H9 (cell line): ENCODE measurements at regions not wholly inside any gene's neighbourhood (a gene's known extent, or its start where the extent isn't known, plus 50 kb on each side); places are given as distances from the start of the nearest gene placed in this dataset.

Source experiments
- DNase-seq: peaks from one replicate; pipeline ENCODE4 v3.0.0-alpha.2; 2017
- H2AFZ ChIP-seq: one replicate; pipeline ENCODE4 v1.6.1; 2013; ENCODE audit warnings: mild to moderate bottlenecking, low read length, control low read depth, moderate library complexity
- H2AK5ac ChIP-seq: 2 replicates; pipeline ENCODE4 v1.6.1; 2013; ENCODE audit warnings: low read length, control low read depth, mixed read lengths; ENCODE audit not compliant: insufficient read length
- H2BK120ac ChIP-seq: one replicate; pipeline ENCODE4 v1.6.1; 2013; ENCODE audit warnings: low read depth, mild to moderate bottlenecking, low read length, control low read depth, inconsistent platforms; ENCODE audit not compliant: poor library complexity, severe bottlenecking
- H2BK12ac ChIP-seq: 2 replicates; pipeline ENCODE4 v1.6.1; 2013; ENCODE audit warnings: low read length, control low read depth, mixed read lengths, low read depth; ENCODE audit not compliant: insufficient read length
- H2BK15ac ChIP-seq: 2 replicates; pipeline ENCODE4 v1.6.1; 2013; ENCODE audit warnings: low read depth, low read length, control low read depth
- H2BK20ac ChIP-seq: one replicate; pipeline ENCODE4 v1.6.1; 2013; ENCODE audit warnings: low read depth, mild to moderate bottlenecking, low read length, control low read depth, inconsistent platforms; ENCODE audit not compliant: poor library complexity, severe bottlenecking
- H2BK5ac ChIP-seq: 2 replicates; pipeline ENCODE4 v1.6.1; 2013; ENCODE audit warnings: low read length, control low read depth, mixed read lengths; ENCODE audit not compliant: insufficient read length
- H3K14ac ChIP-seq: 2 replicates; pipeline ENCODE4 v1.6.1; 2013; ENCODE audit warnings: low read length, control low read depth; ENCODE audit not compliant: insufficient read depth
- H3K18ac ChIP-seq: 2 replicates; pipeline ENCODE4 v1.6.1; 2013; ENCODE audit warnings: low read depth, mild to moderate bottlenecking, mixed read lengths, low read length, control low read depth; ENCODE audit not compliant: insufficient read length
- H3K23ac ChIP-seq: 2 replicates; pipeline ENCODE4 v1.6.1; 2013; ENCODE audit warnings: low read length, control low read depth, mixed read lengths, low read depth; ENCODE audit not compliant: insufficient read length
- H3K23me2 ChIP-seq: 2 replicates; pipeline ENCODE4 v1.6.1; 2013; ENCODE audit warnings: low read depth, mild to moderate bottlenecking, mixed read lengths, low read length, control low read depth; ENCODE audit not compliant: insufficient read length, poor library complexity, severe bottlenecking
- H3K27ac ChIP-seq: 2 replicates; pipeline ENCODE4 v1.5.1; 2013; ENCODE audit warnings: low read length, control low read depth, mixed read lengths, low read depth; ENCODE audit not compliant: insufficient read length
- H3K27me3 ChIP-seq: 2 replicates; pipeline ENCODE4 v1.6.1; 2013; ENCODE audit warnings: low read length, control low read depth, inconsistent platforms; ENCODE audit not compliant: insufficient read depth
- H3K4ac ChIP-seq: 2 replicates; pipeline ENCODE4 v1.6.1; 2013; ENCODE audit warnings: low read depth, mild to moderate bottlenecking, control low read depth, inconsistent platforms, low read length, moderate library complexity
- H3K4me1 ChIP-seq: 2 replicates; pipeline ENCODE4 v1.6.1; 2013; ENCODE audit warnings: low read length, control low read depth, inconsistent platforms; ENCODE audit not compliant: insufficient read depth
- H3K4me2 ChIP-seq: 2 replicates; pipeline ENCODE4 v1.6.1; 2013; ENCODE audit warnings: low read length, control low read depth, mixed read lengths; ENCODE audit not compliant: insufficient read length, insufficient read depth
- H3K56ac ChIP-seq: 2 replicates; pipeline ENCODE4 v1.6.1; 2013; ENCODE audit warnings: low read depth, mild to moderate bottlenecking, mixed read lengths, low read length, control low read depth; ENCODE audit not compliant: insufficient read length
- H3K79me1 ChIP-seq: 2 replicates; pipeline ENCODE4 v1.6.1; 2013; ENCODE audit warnings: low read depth, mild to moderate bottlenecking, moderate library complexity, low read length, control low read depth, inconsistent platforms; ENCODE audit not compliant: insufficient read depth, poor library complexity, severe bottlenecking
- H3K79me2 ChIP-seq: 2 replicates; pipeline ENCODE4 v1.6.1; 2013; ENCODE audit warnings: low read length, control low read depth, inconsistent platforms; ENCODE audit not compliant: insufficient read depth
- H3K9ac ChIP-seq: 2 replicates; pipeline ENCODE4 v1.6.1; 2013; ENCODE audit warnings: low read length, control low read depth, mixed read lengths; ENCODE audit not compliant: insufficient read length; ENCODE audit errors: extremely low read depth
- H3K9me3 ChIP-seq: one replicate; pipeline ENCODE4 v1.6.1; 2013; ENCODE audit warnings: low read depth, low read length, inconsistent platforms; ENCODE audit not compliant: control insufficient read depth
- H3T11ph ChIP-seq: one replicate; pipeline ENCODE4 v1.6.1; 2013; ENCODE audit warnings: mild to moderate bottlenecking, low read length, control low read depth, inconsistent platforms
- H4K20me1 ChIP-seq: one replicate; pipeline ENCODE4 v1.6.1; 2013; ENCODE audit not compliant: control insufficient read depth, insufficient read length, insufficient read depth
- H4K5ac ChIP-seq: 2 replicates; pipeline ENCODE4 v1.6.1; 2013; ENCODE audit warnings: low read depth, mild to moderate bottlenecking, mixed read lengths, low read length, control low read depth; ENCODE audit not compliant: insufficient read length
- H4K8ac ChIP-seq: replicated peaks from 2 replicates; pipeline ENCODE4 v1.6.1; 2013; ENCODE audit warnings: low read length, control low read depth, mixed read lengths, low read depth; ENCODE audit not compliant: insufficient read length
- H4K91ac ChIP-seq: 2 replicates; pipeline ENCODE4 v1.6.1; 2013; ENCODE audit warnings: low read depth, mild to moderate bottlenecking, moderate library complexity, mixed read lengths, low read length, control low read depth; ENCODE audit not compliant: insufficient read length
- H3K27ac Mint-ChIP-seq, 3 experiments: 2 replicates in 2 of 3; 3 replicates in 1 of 3; pipeline ENCODE4 v1.8.0; 2020 to 2021; ENCODE audit warnings: mixed read lengths in 3 of 3, mild to moderate bottlenecking in 1 of 3, moderate library complexity in 1 of 3
- H3K27me3 Mint-ChIP-seq: 2 replicates; pipeline ENCODE4 v1.8.0; 2021; ENCODE audit warnings: low read depth, mild to moderate bottlenecking, moderate library complexity, mixed read lengths
- H3K36me3 Mint-ChIP-seq, 3 experiments: 2 replicates in 2 of 3; 3 replicates in 1 of 3; pipeline ENCODE4 v1.8.0; 2020 to 2021; ENCODE audit warnings: low read depth in 3 of 3, mixed read lengths in 3 of 3; ENCODE audit not compliant: insufficient read depth in 1 of 3
- H3K4me1 Mint-ChIP-seq, 2 experiments: 2 replicates each; pipeline ENCODE4 v1.8.0; 2020; ENCODE audit warnings: mixed read lengths in 2 of 2
- H3K4me3 Mint-ChIP-seq, 2 experiments: 2 replicates in 1 of 2; 3 replicates in 1 of 2; pipeline ENCODE4 v1.8.0; 2020 to 2021; ENCODE audit warnings: mild to moderate bottlenecking in 2 of 2, mixed read lengths in 2 of 2, moderate library complexity in 1 of 2
- H3K9me3 Mint-ChIP-seq, 2 experiments: 2 replicates in 1 of 2; 3 replicates in 1 of 2; pipeline ENCODE4 v1.8.0; 2020; ENCODE audit warnings: mild to moderate bottlenecking in 2 of 2, mixed read lengths in 2 of 2, moderate library complexity in 1 of 2
- CTCF ChIP-seq: fragments of 200-600 bp; sonication (generic); conservative IDR thresholded peaks from 3 replicates; pipeline ENCODE4 v1.8.0; 2021; ENCODE audit warnings: antibody characterized with exemption, mild to moderate bottlenecking
- WGBS: extraction: QIAGEN DNeasy Blood & Tissue Kit; methylation state at CpG from one replicate; pipeline ENCODE4 v1.1.7; 2013; ENCODE audit warnings: missing lambda C conversion rate, low lambda C conversion rate, mixed read lengths; ENCODE audit not compliant: insufficient read length; ENCODE audit errors: extremely low coverage; 5-methylcytosine and 5-hydroxymethylcytosine counted together

GRCh38 chr7:16315280-16315679 lies 106.1 kb downstream of the CRPPA start:
- Histone ChIP-seq H3K9ac (no peak overlapping the region), H2BK5ac (no peak overlapping the region), H3K18ac (no peak overlapping the region), H4K5ac (no peak overlapping the region), H3K27ac (no peak overlapping the region), H4K8ac (no peak overlapping the region), H2AFZ (no peak overlapping the region), H3K14ac (no peak overlapping the region), H3K4me1 (no peaks in the 10 kb centered on the region), H3K56ac (no peak overlapping the region), H2BK120ac (no peak overlapping the region), H3K9me3 (no peaks in the 10 kb centered on the region), H3K27me3 (no peaks in the 10 kb centered on the region), H2AK5ac (no peak overlapping the region), H2BK15ac (no peak overlapping the region), H3T11ph (no peak overlapping the region), H3K4ac (no peak overlapping the region), H2BK12ac (no peak overlapping the region), H4K91ac (no peak overlapping the region), H3K4me2 (no peak overlapping the region), H3K79me2 (no peaks in the 10 kb centered on the region), H2BK20ac (no peak overlapping the region), H3K23me2 (no peaks in the 10 kb centered on the region), H3K23ac (no peak overlapping the region), H4K20me1 (no peaks in the 10 kb centered on the region), H3K79me1 (no peaks in the 10 kb centered on the region)
- Mint-ChIP-seq H3K4me1 (no peaks in the 10 kb centered on the region), H3K27me3 (no peaks in the 10 kb centered on the region), H3K36me3 (no peaks in the 10 kb centered on the region), H3K9me3 (no peaks in the 10 kb centered on the region), H3K27ac (no peak overlapping the region), H3K4me3 (no peak overlapping the region)
- TF ChIP-seq CTCF: no peak
- no peak for DNase-seq
- WGBS: no CpG with 5 or more reads among the region's 3 CpGs
